ENCODE measurements at regions not wholly inside any gene's neighbourhood (a gene's known extent, or its start where the extent isn't known, plus 50 kb on each side); places are given as distances from the start of the nearest gene placed in this dataset.

DNA sequence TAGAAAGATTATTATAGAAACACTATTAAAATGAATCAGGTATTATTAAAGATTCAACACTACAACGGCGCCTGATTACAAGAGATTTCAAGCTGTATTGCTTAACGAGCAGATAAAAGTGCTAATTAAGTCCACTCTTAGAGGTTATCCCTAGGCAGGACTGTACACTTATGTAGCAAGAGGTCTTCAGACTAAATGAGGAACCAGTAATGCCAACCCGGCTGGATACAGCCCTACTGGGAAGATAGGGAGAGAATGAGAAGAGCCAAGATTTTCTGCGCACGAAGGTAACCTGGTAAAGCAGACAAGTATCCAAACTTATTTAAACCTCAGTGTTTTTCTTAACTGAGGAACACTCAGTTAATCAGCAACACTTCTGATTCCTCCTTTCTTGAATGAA is 115.7 kb upstream of the HIVEP3 start:
- no peak for DNase-seq

DNA sequence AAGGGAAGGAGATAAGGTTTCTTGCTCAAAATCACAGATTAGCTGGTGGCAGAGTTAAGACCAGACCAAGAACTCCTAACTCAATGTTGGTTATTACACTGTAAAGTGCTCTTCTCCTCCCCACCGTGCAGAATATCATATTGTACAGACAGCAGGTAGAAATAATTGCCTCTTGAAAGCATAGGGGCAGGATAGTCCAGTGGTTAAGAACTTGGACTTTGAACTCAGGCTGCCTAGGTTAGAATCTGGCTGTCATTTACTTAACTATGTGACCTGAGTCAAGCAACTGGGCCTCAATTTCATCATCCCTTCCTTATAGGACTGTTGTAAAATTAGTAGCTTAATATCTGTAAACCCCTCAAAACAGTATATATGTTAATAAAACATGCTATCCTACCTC is 114.9 kb upstream of the HIVEP3 start:
- no peak for DNase-seq

DNA sequence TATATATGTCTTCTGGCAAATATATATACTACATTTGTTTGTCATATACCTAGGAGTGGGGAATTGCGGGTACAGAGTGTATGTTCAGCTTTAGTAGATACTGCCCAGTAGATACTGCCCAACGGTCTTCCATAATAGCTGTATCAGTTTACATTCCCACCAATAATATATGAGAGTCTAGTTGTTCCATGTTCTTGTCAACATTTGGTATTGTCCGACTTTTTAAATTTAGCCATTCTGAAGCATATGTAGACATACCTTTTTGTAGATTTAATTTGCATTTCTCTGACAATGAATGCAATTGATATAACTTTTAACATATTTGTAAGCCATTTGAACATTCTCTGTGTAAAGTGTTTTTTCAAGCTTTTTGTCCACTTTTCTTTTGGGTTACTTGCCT is 99.0 kb upstream of the HIVEP3 start:
- no peak for DNase-seq

DNA sequence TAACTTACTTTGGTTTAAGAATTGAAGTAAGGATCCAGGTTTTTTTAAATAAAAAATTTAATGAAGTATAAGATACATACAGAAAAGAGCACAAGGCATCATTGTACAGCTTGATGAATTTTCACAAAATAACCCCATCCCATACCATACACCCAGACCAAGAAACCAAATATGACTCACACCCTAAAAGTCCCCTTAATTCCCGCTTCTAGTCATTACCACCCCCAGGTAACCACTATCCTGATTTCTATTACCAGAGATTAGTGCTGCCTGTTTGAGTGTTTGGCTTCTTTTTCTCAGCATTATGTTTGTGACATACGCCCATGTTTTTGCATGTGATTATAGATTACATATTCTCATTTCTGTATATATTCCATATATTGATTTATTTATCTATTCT is 98.5 kb upstream of the HIVEP3 start:
- no peak for DNase-seq

DNA sequence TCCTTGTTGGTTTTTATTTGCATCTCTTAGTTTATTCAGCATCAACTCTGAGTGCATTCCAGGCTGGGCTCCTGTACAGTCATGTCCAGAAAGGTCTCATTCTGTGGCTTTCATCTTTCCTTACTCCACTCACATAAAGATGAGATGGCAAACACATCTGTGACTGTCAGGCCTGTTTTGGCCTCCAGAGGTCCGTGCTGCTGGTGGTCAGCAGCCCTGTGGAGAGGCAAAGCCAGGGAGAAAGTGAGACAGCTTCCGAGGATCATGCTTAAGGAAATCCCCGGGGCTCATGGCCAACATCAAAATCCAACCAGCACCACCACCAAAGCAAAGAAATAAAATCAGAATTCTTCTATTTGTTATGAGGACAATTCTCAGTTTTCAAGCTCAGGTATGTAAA is 96.1 kb upstream of the HIVEP3 start:
- no peak for DNase-seq

DNA sequence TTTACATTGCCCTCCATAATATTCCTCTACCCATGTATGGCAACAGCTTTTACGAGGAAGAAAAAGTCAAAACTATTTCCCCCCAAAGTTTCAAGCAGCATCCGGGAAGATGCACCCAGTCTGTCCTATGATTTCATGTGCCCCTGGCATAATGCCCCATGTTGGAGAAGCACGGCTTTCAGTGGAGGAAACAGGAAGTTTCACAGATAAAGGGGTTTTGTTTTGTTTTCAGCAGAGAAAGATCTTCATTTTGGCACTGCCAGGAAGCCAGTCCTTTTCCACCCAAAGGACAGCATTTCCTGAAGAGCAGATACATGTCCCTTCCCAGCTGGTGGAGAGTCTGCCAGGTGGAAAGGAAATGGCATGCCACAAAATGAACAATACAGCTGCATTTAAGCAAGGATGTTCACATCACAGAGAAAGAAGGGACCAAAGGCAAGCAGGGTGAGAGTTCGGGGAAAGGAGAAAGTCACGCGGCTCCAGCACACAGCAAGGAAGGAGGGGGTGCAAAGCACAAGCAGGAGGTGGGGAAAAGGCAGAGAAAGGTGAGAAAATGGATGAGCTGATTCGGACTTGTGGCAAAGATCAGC is 95.3 kb upstream of the HIVEP3 start:
- no peak for DNase-seq

DNA sequence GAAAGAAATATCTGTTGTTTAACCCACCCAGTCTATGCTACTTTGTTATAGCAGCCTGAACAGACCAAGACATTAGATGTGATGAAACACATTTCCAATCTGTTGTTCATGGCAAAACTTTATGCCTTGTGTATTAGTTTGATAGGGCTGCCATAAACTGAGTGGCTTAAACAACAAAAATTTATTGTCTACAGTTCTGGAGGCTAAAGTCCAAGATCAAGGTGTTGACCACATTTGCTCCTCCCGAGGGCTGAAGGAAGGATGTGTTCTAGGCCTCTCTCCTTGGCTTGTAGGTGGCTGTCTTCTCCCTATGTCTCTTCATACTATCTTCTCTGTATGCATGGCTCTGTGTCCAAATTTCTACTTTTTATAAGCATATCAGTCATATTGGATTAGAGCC is 94.1 kb upstream of the HIVEP3 start:
- DNase-seq, result no peak

DNA sequence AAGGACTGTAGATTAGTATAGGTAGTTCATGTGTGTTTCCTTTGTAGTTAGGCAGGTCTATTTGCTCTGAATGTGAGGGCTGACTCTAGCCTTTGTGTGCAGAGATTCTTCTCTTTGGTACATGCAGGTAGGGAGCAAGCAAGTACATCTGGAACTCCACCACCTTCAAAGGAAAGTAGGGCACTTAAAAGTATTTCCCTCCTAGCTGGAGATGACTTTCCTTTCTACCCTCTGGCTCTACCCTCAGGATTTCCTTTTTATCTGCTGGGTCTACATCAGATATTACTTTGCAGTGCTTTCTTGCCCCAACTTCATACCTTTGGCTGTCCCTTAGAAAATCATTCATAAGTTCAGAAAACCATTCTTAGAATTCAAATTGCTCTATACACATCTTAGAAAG is 91.7 kb upstream of the HIVEP3 start:
- no peak for DNase-seq

DNA sequence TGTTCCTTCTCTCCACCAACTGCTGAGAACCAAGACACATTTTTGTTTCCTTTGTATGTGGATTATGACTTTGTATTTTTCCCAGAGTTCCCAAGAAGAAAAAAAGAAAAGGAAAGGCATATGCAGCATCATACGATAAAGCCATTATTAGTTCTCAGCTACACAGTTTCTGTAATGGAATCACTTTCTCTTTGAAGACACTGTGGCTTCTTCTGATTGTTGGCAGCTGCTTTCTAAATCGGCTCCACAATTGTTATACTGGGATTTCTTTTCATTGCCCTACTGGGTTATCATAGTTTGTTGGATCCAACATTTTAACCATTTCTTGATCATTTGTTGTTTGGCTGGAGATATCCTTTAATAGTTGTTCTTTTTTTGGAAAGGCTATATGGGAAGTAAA is 89.5 kb upstream of the HIVEP3 start:
- no peak for DNase-seq

DNA sequence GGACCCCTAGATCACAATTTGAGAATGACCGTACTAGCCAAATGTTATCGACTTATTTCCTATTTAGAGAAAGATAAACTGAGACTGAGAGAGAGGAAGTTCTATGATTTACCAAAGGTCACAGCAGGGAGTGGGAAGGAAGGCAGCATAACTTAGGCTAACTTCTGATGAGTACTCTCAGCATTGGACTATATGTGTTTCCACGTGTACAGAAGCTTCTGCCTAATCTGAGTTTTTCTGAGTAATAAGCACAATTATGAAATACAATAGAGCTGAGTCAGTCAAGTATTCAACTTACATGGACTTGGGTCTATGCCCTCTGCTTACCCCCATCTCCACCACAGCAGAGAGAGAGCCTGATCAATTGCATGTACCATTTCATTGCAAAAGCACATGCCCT is 88.1 kb upstream of the HIVEP3 start:
- no peak for DNase-seq

DNA sequence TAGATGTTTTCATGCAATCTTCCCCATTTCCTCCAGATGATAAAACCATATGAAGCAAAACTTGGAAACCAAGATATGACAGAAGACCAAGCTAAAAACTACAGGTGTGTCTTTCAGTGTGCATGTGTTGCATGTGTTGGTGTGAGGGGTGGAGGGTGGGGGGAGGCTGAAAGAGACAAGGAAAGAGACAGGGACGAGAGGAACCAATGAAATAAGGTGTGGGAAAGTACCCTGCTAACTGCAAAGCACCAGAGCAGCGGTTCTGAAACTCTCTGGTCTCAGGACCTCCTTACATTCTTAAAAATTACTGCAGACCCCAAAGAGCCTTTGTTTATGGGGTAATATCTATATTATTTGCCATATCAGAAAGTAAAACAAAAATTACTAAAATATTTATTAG is 87.4 kb upstream of the HIVEP3 start:
- no peak for DNase-seq

DNA sequence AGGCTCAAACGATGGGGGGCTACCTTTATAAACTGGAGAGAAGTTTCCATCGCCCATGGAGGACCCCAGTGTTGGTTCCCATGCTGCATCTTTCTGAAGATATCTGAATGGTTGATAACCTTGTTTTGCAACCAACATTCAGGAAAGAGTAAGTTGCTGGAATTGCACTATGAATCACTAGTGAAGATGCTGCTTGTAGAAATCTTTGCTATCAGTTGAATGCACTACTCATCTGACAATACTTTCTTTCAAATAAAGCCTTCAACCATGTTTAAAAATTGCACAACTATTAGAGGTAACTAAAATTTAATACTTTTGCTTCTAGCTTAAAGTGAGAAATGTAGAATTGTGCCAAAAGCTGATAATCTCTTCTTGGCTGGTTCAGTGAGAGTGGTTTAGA is 86.8 kb upstream of the HIVEP3 start:
- DNase-seq, result no peak

DNA sequence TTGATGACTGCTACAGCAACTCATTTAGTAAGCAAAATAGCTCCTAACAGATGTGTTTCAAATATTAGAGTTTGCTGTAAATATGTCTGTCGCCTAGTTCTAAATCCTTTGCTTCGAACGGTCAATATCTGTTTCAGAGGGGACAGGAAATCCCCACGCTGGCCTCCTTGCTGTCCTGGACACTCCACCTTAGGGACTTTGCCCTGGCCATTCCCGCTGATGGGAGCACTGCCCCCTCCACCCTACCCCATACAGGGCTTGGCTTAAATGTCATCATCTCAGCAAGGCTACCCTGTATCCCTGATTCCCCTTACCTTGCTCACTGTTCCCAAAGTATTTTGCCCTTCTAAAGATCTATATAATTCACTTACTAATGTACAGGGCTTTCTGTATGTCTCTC is 86.1 kb upstream of the HIVEP3 start:
- DNase-seq, result no peak

DNA sequence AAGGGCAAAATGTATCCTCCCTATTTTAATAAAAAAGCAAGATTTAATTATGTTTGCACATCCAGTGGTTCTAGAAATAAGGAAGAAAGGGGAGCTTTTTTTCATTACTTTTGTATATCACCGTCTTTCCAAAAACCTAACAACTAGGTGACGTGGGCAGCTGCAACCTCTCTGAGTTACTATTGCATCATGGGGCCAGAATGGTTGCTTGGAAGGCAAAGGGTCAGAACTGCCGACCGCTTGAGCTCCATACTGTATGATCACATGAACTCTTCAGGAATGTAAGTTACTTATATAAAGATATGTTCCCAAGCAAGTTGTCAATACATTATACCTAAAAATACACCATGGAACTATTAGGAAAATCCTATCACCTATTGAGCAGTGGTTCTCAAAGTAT is 85.6 kb upstream of the HIVEP3 start:
- no peak for DNase-seq

DNA sequence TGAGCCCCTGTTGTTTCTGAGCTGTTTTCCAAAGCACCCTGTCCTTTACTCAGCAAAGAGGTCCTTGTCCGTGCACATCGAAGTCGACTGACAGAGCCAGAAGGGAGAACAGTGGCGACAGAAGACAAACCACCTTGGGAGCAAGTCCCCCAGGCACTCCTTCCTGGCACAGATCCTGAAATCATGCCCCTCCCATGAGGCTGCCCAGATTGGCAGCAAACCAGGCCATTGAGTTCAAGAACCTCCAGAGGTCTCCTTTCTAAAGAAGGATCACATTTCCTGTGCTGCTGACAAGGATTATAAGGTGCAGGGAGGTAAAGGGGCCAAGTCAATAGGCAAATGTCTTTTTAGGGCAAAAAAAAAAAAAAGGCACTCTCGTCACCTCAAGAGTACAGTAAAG is 84.7 kb upstream of the HIVEP3 start:
- no peak for DNase-seq

DNA sequence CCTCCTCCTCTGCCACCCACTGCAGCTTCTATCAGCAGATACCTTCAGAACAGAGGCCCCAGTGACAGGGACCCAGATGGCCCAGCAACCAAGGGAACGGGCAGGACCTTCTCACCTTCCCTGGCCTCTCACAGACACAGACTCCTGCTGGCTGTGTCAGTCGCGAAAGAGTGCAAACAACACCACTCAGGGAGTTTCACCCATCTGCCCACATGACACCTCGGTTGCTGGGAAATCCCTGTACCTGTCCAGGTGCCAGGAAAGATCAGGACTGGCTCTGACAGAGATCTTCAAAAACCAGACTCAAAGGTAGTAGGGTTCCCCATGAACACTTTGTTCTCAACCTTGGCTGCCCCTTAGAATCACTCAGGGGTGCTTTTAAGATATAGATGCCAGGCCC is 83.5 kb upstream of the HIVEP3 start:
- DNase-seq, result no peak

DNA sequence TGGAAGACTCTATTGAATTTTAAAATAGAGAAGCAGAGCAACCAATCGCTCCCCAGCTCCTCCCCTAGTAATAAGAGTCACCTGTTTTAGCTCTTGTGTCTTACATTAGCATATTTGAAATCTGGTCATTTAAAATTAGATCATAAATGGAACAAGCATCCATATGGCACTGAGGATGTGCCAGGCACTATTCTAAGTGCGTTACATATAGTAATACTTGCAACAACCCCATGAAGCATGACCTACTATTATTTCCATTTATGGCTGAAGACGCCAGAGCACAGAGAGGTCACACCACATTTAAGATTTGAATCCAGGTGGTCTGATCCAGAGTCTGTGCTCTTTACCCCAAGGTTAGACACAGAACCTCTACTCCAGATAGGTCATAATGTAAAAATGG is 82.0 kb upstream of the HIVEP3 start:
- no peak for DNase-seq

DNA sequence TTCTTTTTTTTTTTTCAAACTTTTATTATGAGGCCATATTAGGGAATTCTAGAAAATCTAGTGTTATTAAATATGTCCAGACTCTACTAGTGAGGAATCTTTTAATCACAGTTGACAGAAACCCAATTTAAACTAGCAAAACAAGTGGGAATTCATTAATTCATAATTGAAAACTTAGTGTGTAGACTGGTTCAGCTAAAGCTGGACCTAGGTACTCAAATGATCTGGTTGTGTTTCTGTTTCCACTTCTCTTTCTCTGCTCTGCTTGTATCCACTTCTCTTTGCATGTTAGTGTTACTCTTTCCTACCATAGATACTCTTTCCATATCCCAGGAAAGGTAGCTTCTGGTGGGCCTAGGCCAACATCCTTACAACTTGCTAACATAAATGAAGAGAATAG is 81.2 kb upstream of the HIVEP3 start:
- no peak for DNase-seq

DNA sequence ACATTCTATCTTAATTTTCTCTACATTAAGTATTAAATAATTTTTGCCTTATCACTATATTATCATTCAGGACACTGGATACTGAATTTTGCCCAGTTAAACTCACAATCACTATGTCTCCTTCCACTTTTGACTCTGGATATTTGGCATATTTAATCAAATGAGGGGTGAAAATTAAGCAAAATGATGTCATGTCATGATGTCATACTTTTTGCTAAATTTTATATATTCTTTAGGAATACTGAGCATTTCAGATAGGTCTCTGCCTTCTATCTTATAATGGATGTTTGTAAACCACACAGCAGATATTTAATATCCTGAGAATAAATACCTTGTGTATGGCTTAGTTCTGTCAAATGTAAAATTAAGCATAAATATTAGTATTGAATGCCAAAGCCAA is 79.5 kb upstream of the HIVEP3 start:
- DNase-seq, result no peak

DNA sequence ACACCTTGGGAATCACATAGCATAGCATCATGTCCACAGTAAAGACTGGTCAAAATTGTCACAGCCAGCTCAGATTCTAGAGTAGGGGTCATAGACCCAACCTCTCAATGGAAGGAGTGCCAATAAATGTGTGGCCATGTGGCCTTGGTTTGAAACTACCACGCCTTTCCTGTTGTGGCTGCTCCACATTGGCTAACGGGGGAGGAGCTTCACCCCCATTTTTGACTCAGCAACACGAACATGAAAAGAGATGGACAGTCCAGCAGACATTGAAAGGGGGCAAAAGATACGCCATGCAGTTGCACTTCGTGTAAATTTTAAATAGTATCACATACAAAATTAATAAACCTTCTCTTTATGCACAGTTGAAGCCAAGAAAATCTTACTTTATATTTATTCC is 78.4 kb upstream of the HIVEP3 start:
- DNase-seq, result no peak

DNA sequence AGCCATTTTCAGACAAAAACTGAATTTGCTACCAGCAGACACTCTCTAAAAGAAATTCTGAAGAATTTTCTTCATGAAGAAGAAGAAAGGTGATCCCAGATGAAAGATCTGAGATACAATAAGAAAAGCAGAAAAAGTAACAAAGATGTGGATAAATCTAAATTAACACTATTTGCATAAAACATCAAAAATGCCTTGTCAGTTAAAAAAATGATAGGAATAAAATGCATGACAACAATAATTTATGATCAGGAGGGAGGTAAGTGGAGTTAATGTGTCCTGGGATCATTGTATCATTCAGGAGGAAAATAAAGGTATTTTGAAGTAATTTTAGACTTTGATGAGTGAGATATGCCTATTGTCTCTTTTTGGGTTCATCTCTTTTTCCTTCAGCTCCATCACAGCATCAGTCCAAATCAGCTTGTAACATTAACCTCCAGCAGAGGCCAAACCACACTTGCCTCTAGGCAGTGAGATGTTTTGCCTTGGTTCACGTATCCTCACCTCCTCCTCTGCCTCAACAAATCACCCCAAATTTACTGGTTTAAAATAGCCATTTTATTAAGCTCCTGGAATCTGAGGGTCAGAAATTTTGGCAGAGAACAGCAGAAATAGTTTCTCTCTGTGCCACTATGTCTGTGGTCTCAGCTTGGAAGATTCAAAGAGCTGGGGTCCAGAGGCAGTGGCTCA is 76.9 kb upstream of the HIVEP3 start:
- DNase-seq, result no peak

DNA sequence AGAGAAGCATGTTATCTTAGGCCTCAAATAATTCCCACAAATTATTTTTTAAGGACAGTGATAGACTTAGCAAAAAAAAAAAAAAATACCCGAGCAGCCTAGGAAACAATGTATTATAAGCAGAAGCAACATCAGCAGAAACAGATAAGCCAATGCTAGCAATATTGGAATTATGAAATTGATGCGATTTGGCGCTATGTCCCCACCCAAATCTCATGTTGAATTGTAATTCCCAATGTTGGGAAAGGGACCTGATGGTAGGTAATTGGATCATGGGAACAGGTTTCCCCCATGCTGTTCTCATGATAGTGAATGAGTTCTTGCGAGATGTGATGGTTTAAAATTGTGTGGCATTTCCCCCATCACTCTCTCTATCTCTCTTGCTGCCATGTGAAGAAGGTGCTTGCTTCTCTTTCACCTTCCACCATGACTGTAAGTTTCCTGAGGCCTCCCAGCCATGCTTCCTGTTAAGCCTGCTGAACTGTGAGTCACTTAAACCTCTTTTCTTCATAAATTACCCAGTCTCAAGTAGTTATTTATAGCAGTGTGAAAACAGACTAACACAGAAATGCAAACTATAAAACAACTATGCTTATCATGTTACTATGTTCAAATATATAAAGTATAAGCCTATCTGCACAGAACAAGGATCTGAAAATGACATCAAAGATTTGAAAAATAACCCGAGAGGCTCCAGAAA is 75.6 kb upstream of the HIVEP3 start:
- DNase-seq, result no peak

DNA sequence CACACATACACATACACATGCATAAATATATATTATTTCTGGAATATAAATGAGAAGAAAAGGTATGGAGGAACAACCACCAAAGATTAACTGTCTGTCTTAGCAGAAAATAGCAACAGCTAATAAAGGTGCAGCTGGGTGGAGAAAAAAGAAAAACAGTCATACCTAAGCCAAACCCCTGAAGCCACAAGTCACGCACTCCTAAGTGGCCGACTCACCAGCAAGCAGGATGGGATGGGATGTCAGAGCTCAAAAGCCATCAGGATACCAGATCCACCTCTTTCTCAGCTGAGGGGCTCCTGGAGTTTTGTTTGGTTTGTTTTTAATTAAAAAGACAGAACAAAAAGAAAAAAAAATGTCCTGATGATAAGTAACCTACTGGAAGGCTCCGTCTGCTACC is 64.7 kb upstream of the HIVEP3 start:
- no peak for DNase-seq

DNA sequence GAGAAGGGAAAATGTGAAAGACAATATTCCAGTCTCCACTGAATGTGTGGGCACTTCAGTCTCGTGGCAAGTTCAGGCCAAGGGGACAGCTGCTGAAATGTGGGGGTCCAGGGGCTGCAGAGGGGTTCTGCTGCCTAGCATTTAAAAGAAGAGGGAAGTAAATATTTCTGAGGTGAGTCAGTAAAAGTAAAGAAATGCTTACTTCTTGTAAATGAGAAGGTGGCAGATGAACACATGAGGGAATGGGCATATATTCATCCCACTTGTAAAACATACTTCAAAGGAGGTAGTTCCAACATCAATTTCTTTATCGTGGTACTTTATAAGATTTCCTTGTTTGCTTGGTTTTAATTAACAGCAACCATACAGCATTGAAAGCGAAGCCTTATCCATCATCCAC is 63.1 kb upstream of the HIVEP3 start:
- DNase-seq, result no peak

All from left kidney (tissue), 1 donor.